ENCODE measurements at regions not wholly inside any gene's neighbourhood (a gene's known extent, or its start where the extent isn't known, plus 50 kb on each side); places are given as distances from the start of the nearest gene placed in this dataset.

- no peak overlapping the region for H3K4me3 ChIP-seq (ENCODE audit: low read length)
- DNase-seq (ENCODE audit: low read depth, low spot score) = no peak
These were observed 201.3 kb upstream of the NTM start for GRCh38 chr11:131168839-131169713.

DNA sequence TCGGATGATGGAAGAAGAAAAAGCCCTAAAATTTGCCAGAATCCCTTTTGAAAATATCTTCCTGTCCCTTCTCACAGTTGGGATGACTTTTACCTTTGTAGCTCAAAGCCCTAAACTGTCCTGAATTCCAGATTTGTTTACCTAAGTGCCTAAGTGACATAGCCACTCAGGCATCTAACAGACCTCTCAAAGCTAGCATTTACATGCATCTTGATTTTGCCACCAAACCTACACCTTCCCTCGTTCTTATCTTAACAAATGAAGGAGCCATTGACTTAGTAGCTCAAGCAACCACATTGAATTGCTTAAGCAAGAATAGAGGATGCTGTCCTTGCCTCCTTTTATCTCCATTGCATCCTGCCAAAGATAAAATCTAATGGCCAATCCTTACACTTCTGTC lies 198.4 kb upstream of the NTM start:
- H3K4me3 ChIP-seq (ENCODE audit: low read length) = no peak overlapping the region
- DNase-seq (ENCODE audit: low read depth, low spot score) = no peak

DNA sequence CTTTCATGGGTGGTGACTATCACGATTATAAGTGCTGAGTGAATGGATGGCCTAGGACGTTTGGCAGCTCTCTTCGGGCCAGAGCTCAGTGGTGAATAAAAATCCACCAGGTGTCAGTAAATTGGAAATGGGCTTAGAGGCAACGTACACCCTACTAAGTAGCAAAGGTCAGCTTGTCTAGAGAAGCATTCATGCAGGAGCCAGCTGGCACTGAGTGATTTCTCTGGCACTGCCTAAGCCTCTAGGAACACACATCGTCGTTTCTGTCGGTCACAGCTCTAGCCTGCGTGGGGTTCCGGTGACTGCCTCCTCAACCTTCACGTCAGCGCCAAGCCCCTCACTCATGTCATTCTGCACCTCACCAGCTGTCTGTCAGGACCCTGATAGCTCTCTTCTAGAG lies 192.4 kb upstream of the NTM start:
- H3K4me3 ChIP-seq (ENCODE audit: low read length) = no peak overlapping the region
- no peak for DNase-seq (ENCODE audit: low read depth, low spot score)

- no peak for DNase-seq (ENCODE audit: low read depth, low spot score)
- H3K4me3 ChIP-seq (ENCODE audit: low read length) = no peak overlapping the region
These were observed 191.8 kb upstream of the NTM start for GRCh38 chr11:131178596-131178995.

DNA sequence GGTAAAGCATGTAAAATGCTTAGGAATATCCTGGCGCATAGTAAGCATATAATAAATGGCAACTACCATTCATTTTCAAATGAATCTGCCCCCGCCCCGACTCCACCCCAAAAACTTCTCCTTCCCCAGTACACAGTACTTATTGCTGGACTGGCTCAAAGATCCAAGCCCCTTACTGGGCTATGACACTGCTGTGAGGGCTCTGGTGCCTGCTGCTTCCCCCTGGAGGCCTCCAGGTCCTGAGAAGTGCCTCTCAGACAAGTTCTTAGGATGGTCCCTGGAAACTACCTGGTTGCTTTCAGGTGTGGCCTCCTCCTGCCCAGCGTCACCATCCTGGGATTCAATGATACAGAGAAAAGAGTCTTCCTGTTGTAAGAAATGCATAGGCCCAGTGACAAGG lies 190.6 kb upstream of the NTM start:
- H3K4me3 ChIP-seq (ENCODE audit: low read length) = no peak overlapping the region

DNA sequence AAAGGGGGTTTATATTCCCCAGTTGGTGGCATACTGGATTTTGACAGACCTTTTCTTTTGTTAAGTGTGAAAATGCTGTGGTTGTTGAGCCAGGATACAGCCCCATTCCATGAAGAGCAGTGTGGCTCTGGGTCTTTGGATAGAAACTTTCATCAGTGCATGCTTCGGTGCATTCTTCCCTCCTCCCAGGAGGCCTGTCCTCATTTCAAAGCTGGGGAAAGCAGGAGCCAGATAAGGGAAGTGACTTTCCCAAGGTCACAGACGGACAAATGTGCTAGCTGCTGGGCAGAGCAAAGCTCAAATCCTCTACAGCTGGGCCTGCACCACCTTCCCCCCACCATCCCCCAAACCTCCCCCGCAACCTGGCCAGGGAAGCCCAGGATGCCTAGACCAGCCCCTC lies 184.5 kb upstream of the NTM start:
- no peak overlapping the region for H3K4me3 ChIP-seq (ENCODE audit: low read length)
- no peak for DNase-seq (ENCODE audit: low read depth, low spot score)

More for the DNA sequence above, 190.6 kb upstream of the NTM start:
- no peak for DNase-seq (ENCODE audit: low read depth, low spot score)

DNA sequence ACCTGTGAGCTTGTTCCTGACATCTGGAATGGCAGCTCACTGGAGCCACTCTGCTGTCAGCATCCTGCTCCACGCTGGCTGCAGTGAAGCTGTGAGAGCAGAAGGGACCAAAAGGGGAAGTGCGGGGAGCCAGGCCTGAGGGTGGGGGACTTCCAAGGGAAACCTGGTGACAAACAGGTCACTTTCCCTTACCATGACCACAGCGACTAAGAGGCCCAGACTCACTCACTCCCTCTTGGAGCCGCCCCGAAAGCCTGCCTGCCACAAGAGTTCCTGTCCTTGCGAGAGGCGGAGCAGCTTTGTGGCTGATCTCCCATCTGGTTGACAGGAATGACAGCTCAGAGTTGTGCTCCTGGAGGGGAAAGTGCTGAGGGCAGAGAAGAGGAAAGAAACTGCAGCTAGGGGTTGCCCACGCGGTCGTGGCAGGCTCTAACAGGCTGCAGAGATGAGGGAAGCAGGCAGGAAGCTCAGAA lies 183.8 kb upstream of the NTM start:
- H3K4me3 ChIP-seq (ENCODE audit: low read length) = no peak overlapping the region
- DNase-seq (ENCODE audit: low read depth, low spot score) = no peak

GRCh38 chr11:131190446-131190845 lies 180.0 kb upstream of the NTM start:
- DNase-seq (ENCODE audit: low read depth, low spot score) = no peak
- H3K4me3 ChIP-seq (ENCODE audit: low read length) = no peak overlapping the region

DNA sequence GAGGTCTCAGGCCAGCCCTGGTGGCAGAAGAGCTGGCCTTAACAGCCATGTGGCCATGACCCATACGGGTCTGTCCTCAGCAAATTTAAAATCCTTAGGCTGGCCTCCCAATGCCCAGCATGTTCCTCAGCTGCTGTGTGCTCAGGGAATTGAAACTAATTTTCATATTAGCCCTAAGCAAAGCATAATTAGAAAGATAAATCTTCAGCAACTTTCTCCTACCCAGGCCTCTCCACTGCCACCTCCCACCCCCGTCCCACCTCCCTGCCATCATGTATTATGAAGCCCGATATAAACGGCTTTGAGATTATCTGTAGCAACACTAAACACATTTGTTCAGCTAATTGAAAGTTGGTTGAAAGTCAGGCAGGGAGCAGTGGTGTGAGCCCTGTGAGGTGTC lies 178.8 kb upstream of the NTM start:
- no peak for DNase-seq (ENCODE audit: low read depth, low spot score)
- H3K4me3 ChIP-seq (ENCODE audit: low read length) = no peak overlapping the region

DNA sequence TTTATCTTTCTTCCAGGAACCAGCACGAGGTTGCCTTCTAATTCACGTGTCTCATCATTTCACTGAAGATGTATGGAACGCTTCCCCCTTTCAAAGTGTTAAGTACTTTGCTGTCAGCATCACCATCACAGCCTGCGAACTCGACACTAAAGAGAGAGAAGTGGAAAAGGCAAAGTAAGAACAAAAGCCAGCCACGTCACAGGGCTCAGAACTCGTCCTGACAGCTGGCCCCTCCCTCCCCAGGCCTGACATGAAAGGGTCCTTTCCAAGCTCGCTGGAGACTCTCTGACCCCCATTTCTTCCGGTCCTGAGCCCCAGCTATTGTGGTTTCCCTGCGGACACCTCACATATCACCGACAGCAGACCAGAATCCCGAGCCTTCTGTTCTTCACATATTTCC lies 177.8 kb upstream of the NTM start:
- no peak overlapping the region for H3K4me3 ChIP-seq (ENCODE audit: low read length)
- no peak for DNase-seq (ENCODE audit: low read depth, low spot score)

DNA sequence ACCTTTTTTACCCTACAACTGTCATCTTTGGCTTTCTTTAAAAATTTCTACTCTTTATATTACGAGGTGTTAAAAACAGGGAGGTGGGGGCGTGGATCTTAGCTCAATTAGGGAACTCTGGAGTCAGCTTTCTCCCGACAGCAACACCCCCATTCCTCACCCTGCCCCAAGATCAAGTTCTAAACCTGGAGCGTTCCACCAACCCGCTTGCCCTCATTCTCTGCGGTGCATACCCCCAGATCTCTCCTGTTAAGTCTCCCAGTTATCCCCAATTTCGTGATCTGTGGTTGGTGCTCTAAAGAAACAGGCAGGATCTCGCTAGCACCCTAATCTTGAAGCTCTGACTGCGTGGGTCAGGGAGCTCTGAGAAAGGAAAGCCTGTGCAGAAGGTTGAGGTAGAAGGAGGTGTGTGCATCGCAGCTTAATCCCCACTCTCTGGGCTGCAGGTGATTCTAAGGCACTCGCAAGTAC lies 177.3 kb upstream of the NTM start:
- DNase-seq (ENCODE audit: low read depth, low spot score) = no peak
- no peak overlapping the region for H3K4me3 ChIP-seq (ENCODE audit: low read length)

DNA sequence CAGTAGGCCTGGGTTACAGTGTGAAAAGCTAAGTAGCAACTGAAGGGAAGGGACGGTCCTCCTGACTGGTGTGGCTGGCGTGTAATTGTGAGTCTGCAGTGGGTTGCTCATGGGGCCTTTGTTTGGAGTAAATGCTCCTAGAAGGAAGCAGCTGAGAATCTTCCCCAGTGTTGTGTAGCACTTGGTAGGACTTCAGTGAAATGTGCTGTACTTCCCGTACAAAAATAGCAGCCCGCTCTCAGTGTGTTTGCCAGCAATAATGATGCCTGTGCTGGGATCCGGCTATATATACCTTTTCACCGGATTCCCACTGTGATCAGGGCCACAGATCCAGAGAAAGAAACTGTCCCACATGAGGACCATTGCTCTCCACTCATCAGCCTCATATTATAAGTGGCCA lies 175.7 kb upstream of the NTM start:
- no peak overlapping the region for H3K4me3 ChIP-seq (ENCODE audit: low read length)
- no peak for DNase-seq (ENCODE audit: low read depth, low spot score)

- no peak for DNase-seq (ENCODE audit: low read depth, low spot score)
These were observed 174.5 kb upstream of the NTM start for GRCh38 chr11:131195661-131196517.

GRCh38 chr11:131198161-131199014 lies 172.0 kb upstream of the NTM start:
- H3K4me3 ChIP-seq (ENCODE audit: low read length) = no peak overlapping the region
- no peak for DNase-seq (ENCODE audit: low read depth, low spot score)

More at GRCh38 chr11:131195661-131196517, 174.5 kb upstream of the NTM start:
- H3K4me3 ChIP-seq (ENCODE audit: low read length) = no peak overlapping the region

DNA sequence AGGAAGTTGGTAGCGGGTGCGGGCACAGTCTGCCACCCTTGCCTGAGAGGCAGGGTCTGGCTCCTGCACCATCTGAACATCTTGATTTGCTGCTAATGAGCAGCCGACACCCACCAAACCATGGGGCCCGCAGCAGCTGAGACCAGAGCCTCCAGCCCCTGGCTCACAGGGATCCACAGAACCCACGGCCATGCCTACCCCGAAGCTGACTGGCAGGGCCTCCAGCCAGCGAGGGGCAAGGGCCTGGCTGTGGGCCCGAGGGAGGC lies 171.5 kb upstream of the NTM start:
- H3K4me3 ChIP-seq (ENCODE audit: low read length) = no peak overlapping the region
- no peak for DNase-seq (ENCODE audit: low read depth, low spot score)

DNA sequence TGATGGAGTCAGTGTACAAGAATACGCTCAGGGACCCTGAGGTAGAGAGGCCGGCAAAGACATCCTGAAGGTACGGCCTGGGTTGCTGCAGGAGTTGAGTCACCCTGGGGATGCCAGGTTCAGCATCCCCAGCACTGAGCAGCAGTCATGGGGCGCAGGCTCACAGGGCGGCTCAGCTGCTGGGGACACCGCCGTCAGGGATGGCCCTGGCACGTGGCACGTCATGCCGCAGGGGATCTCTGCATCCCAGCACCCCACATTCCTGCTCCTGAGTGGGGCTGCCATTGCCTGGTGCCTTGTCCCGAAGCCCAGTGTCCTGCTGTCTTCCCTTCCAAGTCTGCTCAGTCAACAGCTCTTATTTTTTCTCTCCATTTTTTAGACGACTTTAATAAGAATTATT lies 168.7 kb upstream of the NTM start:
- no peak for DNase-seq (ENCODE audit: low read depth, low spot score)
- H3K4me3 ChIP-seq (ENCODE audit: low read length) = no peak overlapping the region

DNA sequence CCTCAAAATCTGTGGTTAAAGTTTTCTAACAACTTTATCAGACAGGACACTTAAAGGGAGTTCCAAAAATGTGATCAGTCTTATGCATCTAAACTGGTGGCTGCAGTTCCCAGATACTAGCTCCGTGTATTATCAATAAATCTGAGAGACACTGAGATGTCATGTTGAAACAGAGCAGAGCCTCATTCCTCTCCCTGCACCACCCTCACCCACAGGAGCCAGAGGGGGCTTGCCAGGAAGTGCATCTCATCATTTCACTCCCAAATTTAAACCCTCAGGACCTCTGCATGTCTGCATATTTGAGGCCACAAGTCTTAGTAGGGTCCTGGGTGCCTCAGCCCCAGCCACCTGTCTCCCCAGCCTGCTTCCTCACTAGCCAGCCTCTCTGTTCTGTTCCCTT lies 167.4 kb upstream of the NTM start:
- H3K4me3 ChIP-seq (ENCODE audit: low read length) = no peak overlapping the region
- no peak for DNase-seq (ENCODE audit: low read depth, low spot score)

DNA sequence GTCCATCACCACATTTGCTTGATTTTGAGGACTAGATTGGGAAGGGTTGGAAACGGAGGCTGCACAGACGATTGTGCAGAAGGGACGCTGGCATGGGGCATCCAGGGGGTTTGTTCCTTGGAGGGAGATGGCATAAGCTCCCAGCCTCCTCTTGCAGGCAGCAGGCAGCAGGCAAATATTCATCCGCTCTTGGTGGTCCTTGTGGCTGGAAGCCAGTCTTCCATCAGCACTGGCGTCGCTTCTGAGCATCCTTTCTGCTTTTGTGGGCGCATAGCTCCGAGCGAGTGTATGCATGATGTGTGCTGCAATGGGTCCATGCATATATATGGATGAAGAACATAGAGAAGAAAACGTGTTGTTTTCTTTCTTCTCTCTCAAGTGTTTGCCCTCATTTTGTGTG lies 166.1 kb upstream of the NTM start:
- no peak overlapping the region for H3K4me3 ChIP-seq (ENCODE audit: low read length)
- no peak for DNase-seq (ENCODE audit: low read depth, low spot score)

- no peak for DNase-seq (ENCODE audit: low read depth, low spot score)
- no peak overlapping the region for H3K4me3 ChIP-seq (ENCODE audit: low read length)
These were observed 165.5 kb upstream of the NTM start for GRCh38 chr11:131204765-131205380.

Measured in Jurkat, Clone E6-1 (cell line).